Tibial nerve (tissue), 4 donors: ENCODE measurements at regions not wholly inside any gene's neighbourhood (a gene's known extent, or its start where the extent isn't known, plus 50 kb on each side); places are given as distances from the start of the nearest gene placed in this dataset.

Experiments used
- DNase-seq, 2 donors: peaks; one replicate each; pipeline ENCODE4 v3.0.0-alpha.2; 2019; ENCODE audit warnings: low spot score in 2 of 2
- H3K27ac ChIP-seq, 4 donors: fragments of 200-600 bp; sonication (generic) in 3 of 4; one replicate each; pipeline ENCODE4 v1.5.1; 2017 to 2019; ENCODE audit warnings: mild to moderate bottlenecking in 1 of 4
- H3K27me3 ChIP-seq, 2 donors: fragments of 200-600 bp; sonication (generic) in 1 of 2; one replicate each; pipeline versions ENCODE4 v1.5.1 to v1.6.0; 2017 to 2019
- H3K36me3 ChIP-seq, 3 donors: fragments of 200-600 bp; sonication (generic); one replicate each; pipeline ENCODE4 v1.5.1; 2018 to 2019
- H3K4me1 ChIP-seq, 4 donors: fragments of 200-600 bp; sonication (generic) in 3 of 4; one replicate each; pipeline ENCODE4 v1.5.1; 2017 to 2019
- H3K4me3 ChIP-seq, 4 donors: fragments of 200-600 bp; sonication (generic) in 3 of 4; one replicate each; pipeline ENCODE4 v1.5.1; 2017 to 2019; ENCODE audit warnings: mild to moderate bottlenecking in 1 of 4, moderate library complexity in 1 of 4
- H3K9me3 ChIP-seq, 4 donors: fragments of 200-600 bp; sonication (generic) in 3 of 4; one replicate each; pipeline ENCODE4 v1.5.1; 2017 to 2019
- EP300 ChIP-seq, 2 donors: sonication (generic); formaldehyde crosslinking; IDR thresholded peaks; one replicate each; pipeline ENCODE4 v1.6.1; 2017; ENCODE audit warnings: antibody characterized with exemption in 2 of 2, mild to moderate bottlenecking in 1 of 2
- POLR2A ChIP-seq, 2 donors: fragments of 450-650 bp; IDR thresholded peaks; one replicate each; pipeline ENCODE4 v1.6.1; 2017; ENCODE audit warnings: antibody characterized with exemption in 2 of 2, mild to moderate bottlenecking in 2 of 2, moderate library complexity in 2 of 2
- WGBS, 2 donors: methylation state at CpG; one replicate each; pipeline ENCODE4 v1.1.5; 2018; 5-methylcytosine and 5-hydroxymethylcytosine counted together
- TF ChIP-seq, protein P1 (sequence below), 5 experiments: fragments of 200-600 bp in 3 of 5; fragments of 450-650 bp in 2 of 5; sonication (generic) in 3 of 5; IDR thresholded peaks; one replicate each; pipeline ENCODE4 v1.5.1; 2016 to 2019; ENCODE audit warnings: antibody characterized with exemption in 5 of 5, mild to moderate bottlenecking in 3 of 5, moderate library complexity in 2 of 5

DNA sequence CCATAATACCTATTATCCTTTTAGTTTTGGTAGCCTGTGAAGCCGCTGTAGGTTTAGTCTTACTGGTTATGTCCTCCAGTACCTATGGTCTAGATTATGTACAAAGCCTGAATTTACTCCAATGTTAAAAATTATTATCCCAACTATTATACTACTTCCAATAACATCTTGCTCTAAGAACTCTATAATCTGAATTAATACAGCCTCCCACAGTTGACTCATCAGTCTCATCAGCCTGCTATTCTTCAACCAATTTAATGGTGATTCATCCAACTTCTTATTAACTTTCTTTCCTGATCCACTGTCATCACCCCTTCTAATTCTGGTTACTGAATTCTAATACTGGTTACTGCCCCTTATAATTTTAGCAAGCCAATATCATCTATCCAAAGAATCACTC lies 370.3 kb upstream of the OPRM1 start:
- Histone ChIP-seq H3K27ac (no peak overlapping the region), H3K9me3 (no peaks in the 10 kb centered on the region), H3K27me3 (no peaks in the 10 kb centered on the region), H3K36me3 (no peaks in the 10 kb centered on the region), H3K4me3 (no peak overlapping the region), H3K4me1 (no peaks in the 10 kb centered on the region)
- TF ChIP-seq, protein P1, sequence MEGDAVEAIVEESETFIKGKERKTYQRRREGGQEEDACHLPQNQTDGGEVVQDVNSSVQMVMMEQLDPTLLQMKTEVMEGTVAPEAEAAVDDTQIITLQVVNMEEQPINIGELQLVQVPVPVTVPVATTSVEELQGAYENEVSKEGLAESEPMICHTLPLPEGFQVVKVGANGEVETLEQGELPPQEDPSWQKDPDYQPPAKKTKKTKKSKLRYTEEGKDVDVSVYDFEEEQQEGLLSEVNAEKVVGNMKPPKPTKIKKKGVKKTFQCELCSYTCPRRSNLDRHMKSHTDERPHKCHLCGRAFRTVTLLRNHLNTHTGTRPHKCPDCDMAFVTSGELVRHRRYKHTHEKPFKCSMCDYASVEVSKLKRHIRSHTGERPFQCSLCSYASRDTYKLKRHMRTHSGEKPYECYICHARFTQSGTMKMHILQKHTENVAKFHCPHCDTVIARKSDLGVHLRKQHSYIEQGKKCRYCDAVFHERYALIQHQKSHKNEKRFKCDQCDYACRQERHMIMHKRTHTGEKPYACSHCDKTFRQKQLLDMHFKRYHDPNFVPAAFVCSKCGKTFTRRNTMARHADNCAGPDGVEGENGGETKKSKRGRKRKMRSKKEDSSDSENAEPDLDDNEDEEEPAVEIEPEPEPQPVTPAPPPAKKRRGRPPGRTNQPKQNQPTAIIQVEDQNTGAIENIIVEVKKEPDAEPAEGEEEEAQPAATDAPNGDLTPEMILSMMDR (IDR thresholded peaks at IDR 0.05) = no peak
- no peak for TF ChIP-seq EP300 (IDR thresholded peaks at IDR 0.05)
- DNase-seq = no peak
- 92 to 95% methylated on average over 1 of the region's 1 CpG for WGBS, 2 donors

DNA sequence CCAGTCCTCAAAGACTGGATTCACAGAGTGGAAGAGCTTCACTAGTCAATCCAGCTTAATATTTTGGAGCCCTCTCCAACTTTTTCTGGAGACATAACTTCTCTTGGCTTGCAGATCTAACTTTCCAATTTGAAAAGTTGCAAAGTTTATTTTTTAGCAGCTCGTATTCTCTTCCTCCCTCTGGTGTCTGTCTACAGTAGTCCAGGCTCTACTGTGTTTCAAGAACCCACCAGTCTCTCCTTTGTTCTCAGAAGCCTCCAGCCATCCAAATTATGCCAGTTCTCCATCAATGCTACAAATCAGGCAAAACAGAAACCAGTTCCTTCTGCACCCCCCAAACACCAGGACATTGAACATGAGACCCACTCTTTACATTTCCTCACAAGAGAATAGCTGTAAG lies 376.1 kb upstream of the OPRM1 start:
- Histone ChIP-seq H3K4me1 (no peaks in the 10 kb centered on the region), H3K36me3 (no peaks in the 10 kb centered on the region), H3K4me3 (no peak overlapping the region), H3K27me3 (no peaks in the 10 kb centered on the region), H3K9me3 (peaks cover 0 to 12% (median 1%) of the 10 kb centered on the region in 4 donors), H3K27ac (no peak overlapping the region)
- no peak for DNase-seq
- TF ChIP-seq, protein P1 (IDR thresholded peaks at IDR 0.05) = no peak
- TF ChIP-seq EP300 (IDR thresholded peaks at IDR 0.05) = no peak
- no peak for TF ChIP-seq POLR2A (IDR thresholded peaks at IDR 0.05)
- 67 to 83% methylated on average over 1 of the region's 1 CpG for WGBS, 2 donors

DNA sequence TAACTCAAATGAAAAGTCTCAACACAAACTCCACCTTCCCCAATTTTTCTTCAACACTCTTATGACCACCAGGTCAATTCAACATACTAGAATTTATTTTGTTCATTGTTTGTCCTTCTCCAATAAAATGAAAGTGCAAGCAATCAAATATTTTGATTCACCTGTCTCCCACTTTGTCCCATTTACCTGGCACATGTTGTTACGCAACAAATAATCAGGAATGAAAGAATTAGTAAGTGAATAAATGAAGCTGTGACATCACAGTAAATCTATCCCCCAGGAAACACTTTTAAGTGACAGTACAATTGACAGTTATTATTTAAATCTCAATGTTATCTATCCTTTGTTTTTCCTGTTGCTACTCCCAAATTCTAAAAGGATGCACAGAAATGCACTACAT lies 393.7 kb upstream of the OPRM1 start:
- 94 to 98% methylated on average over 1 of the region's 1 CpG for WGBS, 2 donors

DNA sequence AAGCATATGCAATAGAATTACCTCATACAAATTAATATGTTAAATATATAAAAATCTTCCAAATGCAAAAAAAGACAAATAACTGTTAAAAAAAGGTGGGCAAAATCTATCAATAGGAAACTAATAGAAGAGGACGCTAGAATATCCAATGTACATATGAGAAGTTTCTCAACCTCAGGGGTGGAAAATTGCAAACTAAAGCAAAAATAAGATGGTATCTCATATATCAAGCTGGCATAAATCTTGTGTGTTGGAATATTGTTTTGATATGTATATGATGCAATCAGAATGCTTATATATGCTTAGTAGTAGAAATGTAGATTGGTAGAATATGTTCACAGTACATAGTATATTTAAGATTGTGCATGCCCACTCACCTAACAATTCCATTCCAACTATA lies 395.0 kb upstream of the OPRM1 start:
- Histone ChIP-seq H3K4me1 (no peaks in the 10 kb centered on the region), H3K27ac (no peak overlapping the region), H3K9me3 (no peaks in the 10 kb centered on the region), H3K27me3 (no peaks in the 10 kb centered on the region), H3K36me3 (no peaks in the 10 kb centered on the region), H3K4me3 (no peak overlapping the region)
- 94 to 97% methylated on average over 1 of the region's 1 CpG for WGBS, 2 donors
- no peak for TF ChIP-seq POLR2A (IDR thresholded peaks at IDR 0.05)
- TF ChIP-seq, protein P1 (IDR thresholded peaks at IDR 0.05) = no peak
- no peak for TF ChIP-seq EP300 (IDR thresholded peaks at IDR 0.05)
- no peak for DNase-seq

More for the DNA sequence above, 393.7 kb upstream of the OPRM1 start:
- no peaks in the 10 kb centered on the region for H3K36me3 ChIP-seq
- H3K9me3 ChIP-seq = no peaks in the 10 kb centered on the region
- no peaks in the 10 kb centered on the region for H3K4me1 ChIP-seq
- no peak for TF ChIP-seq POLR2A (IDR thresholded peaks at IDR 0.05)
- no peak for TF ChIP-seq EP300 (IDR thresholded peaks at IDR 0.05)
- TF ChIP-seq, protein P1 (IDR thresholded peaks at IDR 0.05) = no peak
- H3K4me3 ChIP-seq = no peak overlapping the region
- no peak for DNase-seq
- no peaks in the 10 kb centered on the region for H3K27me3 ChIP-seq
- no peak overlapping the region for H3K27ac ChIP-seq

DNA sequence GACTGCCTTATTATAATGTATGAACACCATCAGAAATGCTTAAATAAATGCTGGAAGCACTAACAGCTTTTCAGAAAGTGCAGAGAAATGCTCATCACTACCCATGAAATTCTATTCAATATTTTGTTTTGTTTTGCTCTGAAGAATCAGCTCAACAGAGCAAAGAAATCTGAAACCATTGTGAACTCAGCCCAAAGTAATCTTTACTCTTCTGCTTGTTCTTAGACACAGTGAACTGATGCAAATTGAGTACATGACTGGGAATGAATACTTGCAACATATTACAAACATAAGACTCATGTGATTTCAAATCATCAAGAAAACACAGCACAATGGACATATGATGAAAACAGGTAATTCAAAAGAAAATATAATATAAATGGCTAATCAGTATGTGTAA lies 404.6 kb upstream of the OPRM1 start:
- Histone ChIP-seq H3K27me3 (no peaks in the 10 kb centered on the region), H3K9me3 (peaks cover 0 to 4% (median 0%) of the 10 kb centered on the region in 4 donors), H3K36me3 (no peaks in the 10 kb centered on the region), H3K4me3 (no peak overlapping the region), H3K4me1 (no peaks in the 10 kb centered on the region), H3K27ac (no peak overlapping the region)
- no peak for DNase-seq
- TF ChIP-seq, protein P1 (IDR thresholded peaks at IDR 0.05) = no peak
- TF ChIP-seq POLR2A (IDR thresholded peaks at IDR 0.05) = no peak
- TF ChIP-seq EP300 (IDR thresholded peaks at IDR 0.05) = no peak
